ENCODE measurements at regions not wholly inside any gene's neighbourhood (a gene's known extent, or its start where the extent isn't known, plus 50 kb on each side); places are given as distances from the start of the nearest gene placed in this dataset.

DNA sequence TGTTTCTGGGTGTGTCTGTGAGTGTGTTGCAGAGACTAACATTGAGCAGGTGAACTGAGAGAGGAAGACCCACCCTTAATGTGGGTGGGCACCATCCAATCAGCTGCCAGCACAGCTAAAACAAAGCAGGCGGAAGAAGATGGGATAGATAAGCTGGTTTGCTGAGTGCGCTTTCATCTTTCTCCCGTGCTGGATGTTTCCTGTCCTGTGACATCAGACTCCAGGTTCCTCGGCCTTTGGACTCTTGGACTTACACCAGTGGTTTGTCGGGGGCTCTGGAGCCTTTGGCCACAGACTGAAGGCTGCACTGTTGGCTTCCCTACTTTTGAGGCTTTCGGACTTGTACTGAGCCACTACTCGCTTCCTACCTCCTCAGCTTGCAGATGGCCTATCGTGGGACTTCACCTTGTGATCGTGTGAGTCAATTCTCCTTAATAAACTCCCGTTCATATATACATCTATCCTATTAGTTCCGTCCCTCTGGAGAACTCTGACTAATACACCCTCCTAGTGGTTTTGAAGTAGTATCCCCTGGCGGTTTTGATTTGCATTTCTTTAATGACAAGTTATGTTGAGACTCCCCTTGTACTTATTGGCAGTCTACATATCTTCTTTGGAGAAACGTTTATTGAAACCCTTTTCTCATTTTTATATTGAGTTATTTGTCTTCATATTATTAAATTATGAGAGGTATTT is 546.6 kb upstream of the TMPRSS15 start:
- Histone ChIP-seq H3K9ac (ENCODE audit: insufficient read depth in 1 of 2, low read length in 2 of 2) (no peak overlapping the region), H3K4me1 (ENCODE audit: control insufficient read depth in 5 of 5, insufficient read depth in 5 of 5, low read length in 5 of 5) (no peaks in the 10 kb centered on the region), H3K27ac (ENCODE audit: low read depth in 1 of 2, low read length in 1 of 2) (no peak overlapping the region), H3K4me3 (no peak overlapping the region), H3K9me3 (ENCODE audit: control insufficient read depth in 4 of 4, insufficient read depth in 3 of 4, low read length in 3 of 4) (no peaks in the 10 kb centered on the region), H3K27me3 (ENCODE audit: control insufficient read depth in 3 of 3, insufficient read depth in 3 of 3, low read length in 2 of 3) (no peaks in the 10 kb centered on the region), H3K36me3 (ENCODE audit: control insufficient read depth in 4 of 4, insufficient read depth in 4 of 4, low read length in 4 of 4) (no peaks in the 10 kb centered on the region)
- DNase-seq = no peak
- TF ChIP-seq, protein P1, sequence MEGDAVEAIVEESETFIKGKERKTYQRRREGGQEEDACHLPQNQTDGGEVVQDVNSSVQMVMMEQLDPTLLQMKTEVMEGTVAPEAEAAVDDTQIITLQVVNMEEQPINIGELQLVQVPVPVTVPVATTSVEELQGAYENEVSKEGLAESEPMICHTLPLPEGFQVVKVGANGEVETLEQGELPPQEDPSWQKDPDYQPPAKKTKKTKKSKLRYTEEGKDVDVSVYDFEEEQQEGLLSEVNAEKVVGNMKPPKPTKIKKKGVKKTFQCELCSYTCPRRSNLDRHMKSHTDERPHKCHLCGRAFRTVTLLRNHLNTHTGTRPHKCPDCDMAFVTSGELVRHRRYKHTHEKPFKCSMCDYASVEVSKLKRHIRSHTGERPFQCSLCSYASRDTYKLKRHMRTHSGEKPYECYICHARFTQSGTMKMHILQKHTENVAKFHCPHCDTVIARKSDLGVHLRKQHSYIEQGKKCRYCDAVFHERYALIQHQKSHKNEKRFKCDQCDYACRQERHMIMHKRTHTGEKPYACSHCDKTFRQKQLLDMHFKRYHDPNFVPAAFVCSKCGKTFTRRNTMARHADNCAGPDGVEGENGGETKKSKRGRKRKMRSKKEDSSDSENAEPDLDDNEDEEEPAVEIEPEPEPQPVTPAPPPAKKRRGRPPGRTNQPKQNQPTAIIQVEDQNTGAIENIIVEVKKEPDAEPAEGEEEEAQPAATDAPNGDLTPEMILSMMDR (IDR thresholded peaks at IDR 0.05; ENCODE audit: control extremely low read depth, extremely low read depth) = no peak
- WGBS, 2 donors = 83 to 91% methylated on average over 13 of the region's 13 CpGs
- ATAC-seq (ENCODE audit: insufficient read depth, low FRiP score) = no peak

DNA sequence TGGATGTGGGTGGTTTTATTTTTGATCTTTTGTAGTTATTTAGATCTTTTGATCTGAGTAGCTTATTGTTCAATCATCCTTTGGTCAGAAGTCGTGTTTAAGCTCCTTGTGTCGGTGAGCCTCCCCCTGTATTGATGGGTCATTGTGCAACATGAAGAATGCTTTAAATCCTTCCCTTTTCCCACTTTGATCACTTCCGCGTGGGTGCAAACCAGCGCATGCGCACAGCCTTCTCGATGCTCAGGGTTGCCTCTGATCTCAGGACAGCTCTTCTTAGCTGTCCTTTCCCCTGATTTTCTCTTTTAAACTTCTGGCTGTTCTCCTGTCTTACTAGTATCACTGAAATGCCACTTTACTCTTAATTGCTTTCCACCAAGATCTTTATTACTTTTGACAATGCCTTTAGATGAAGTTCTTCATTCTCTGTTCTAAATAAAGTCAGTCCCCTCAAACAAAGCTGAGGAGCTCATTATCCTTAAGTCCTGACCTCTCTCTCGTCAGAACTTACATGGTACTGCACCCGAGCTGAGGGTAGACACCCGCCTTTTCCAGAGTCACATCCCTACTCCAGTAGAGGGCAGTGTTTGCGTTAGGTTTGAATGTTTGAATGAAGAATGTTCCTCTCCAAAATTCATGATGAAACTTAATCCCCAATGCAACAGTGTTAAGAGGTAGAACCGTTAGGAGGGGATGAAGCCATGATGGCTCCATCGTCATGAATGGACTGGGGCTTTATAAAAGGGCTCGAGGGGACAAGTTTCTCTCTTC is 547.9 kb upstream of the TMPRSS15 start:
- Histone ChIP-seq H3K4me1 (ENCODE audit: control insufficient read depth in 5 of 5, insufficient read depth in 5 of 5, low read length in 5 of 5) (no peaks in the 10 kb centered on the region), H3K27me3 (ENCODE audit: control insufficient read depth in 3 of 3, insufficient read depth in 3 of 3, low read length in 2 of 3) (no peaks in the 10 kb centered on the region), H3K9me3 (ENCODE audit: control insufficient read depth in 4 of 4, insufficient read depth in 3 of 4, low read length in 3 of 4) (no peaks in the 10 kb centered on the region), H3K4me3 (no peak overlapping the region), H3K9ac (ENCODE audit: insufficient read depth in 1 of 2, low read length in 2 of 2) (no peak overlapping the region), H3K36me3 (ENCODE audit: control insufficient read depth in 4 of 4, insufficient read depth in 4 of 4, low read length in 4 of 4) (no peaks in the 10 kb centered on the region), H3K27ac (ENCODE audit: low read depth in 1 of 2, low read length in 1 of 2) (no peak overlapping the region)
- no peak for ATAC-seq (ENCODE audit: insufficient read depth, low FRiP score)
- TF ChIP-seq, protein P1 (IDR thresholded peaks at IDR 0.05; ENCODE audit: control extremely low read depth, extremely low read depth) = no peak
- peak; percentile 15 to 62 (median 48) for DNase-seq
- whole genome bisulfite sequencing, 2 donors = 50 to 55% methylated on average over 14 of the region's 14 CpGs

DNA sequence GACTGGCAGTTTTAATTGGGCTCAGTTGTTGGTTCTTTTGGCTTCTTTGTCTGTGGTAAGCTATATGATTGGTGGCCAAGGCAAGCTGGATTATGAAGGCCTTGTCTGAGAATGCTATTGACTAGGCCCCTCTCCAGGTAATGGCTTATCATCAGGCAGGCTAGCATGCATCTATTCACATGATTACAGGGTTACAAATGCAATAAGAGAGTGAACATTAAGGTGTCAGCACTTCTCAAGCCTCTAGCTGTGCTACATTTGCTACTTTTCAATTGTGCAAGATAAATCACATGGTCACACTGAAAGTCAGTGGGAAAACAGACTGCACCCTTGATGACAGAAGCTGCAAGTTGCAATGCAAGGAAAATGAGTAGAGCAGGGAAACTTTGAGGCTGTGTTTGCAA is 550.9 kb upstream of the TMPRSS15 start:
- Histone ChIP-seq H3K4me1 (ENCODE audit: control insufficient read depth in 5 of 5, insufficient read depth in 5 of 5, low read length in 5 of 5) (no peaks in the 10 kb centered on the region), H3K27me3 (ENCODE audit: control insufficient read depth in 3 of 3, insufficient read depth in 3 of 3, low read length in 2 of 3) (peaks cover 0 to 2% (median 0%) of the 10 kb centered on the region in 3 donors), H3K9ac (ENCODE audit: insufficient read depth in 1 of 2, low read length in 2 of 2) (no peak overlapping the region), H3K4me3 (no peak overlapping the region), H3K27ac (ENCODE audit: low read depth in 1 of 2, low read length in 1 of 2) (no peak overlapping the region), H3K36me3 (ENCODE audit: control insufficient read depth in 4 of 4, insufficient read depth in 4 of 4, low read length in 4 of 4) (no peaks in the 10 kb centered on the region), H3K9me3 (ENCODE audit: control insufficient read depth in 4 of 4, insufficient read depth in 3 of 4, low read length in 3 of 4) (no peaks in the 10 kb centered on the region)
- ATAC-seq (ENCODE audit: insufficient read depth, low FRiP score) (no peak), DNase-seq (no peak)
- TF ChIP-seq, protein P1 (IDR thresholded peaks at IDR 0.05; ENCODE audit: control extremely low read depth, extremely low read depth) = no peak

All from lung (tissue), 11 donors.